Testis (tissue), 2 donors: ENCODE measurements at regions not wholly inside any gene's neighbourhood (a gene's known extent, or its start where the extent isn't known, plus 50 kb on each side); places are given as distances from the start of the nearest gene placed in this dataset.

Source experiments
- POLR2A ChIP-seq: fragments of 450-650 bp; IDR thresholded peaks from one replicate; pipeline ENCODE4 v1.6.1; 2017; ENCODE audit warnings: antibody characterized with exemption, mild to moderate bottlenecking, moderate library complexity
- TF ChIP-seq, protein P1 (sequence below), 3 experiments: fragments of 450-650 bp in 2 of 3; fragments of 200-600 bp in 1 of 3; sonication (generic) in 1 of 3; IDR thresholded peaks; one replicate each; pipeline ENCODE4 v1.5.1; 2016 to 2019; ENCODE audit warnings: antibody characterized with exemption in 3 of 3, mild to moderate bottlenecking in 2 of 3, moderate library complexity in 1 of 3

DNA sequence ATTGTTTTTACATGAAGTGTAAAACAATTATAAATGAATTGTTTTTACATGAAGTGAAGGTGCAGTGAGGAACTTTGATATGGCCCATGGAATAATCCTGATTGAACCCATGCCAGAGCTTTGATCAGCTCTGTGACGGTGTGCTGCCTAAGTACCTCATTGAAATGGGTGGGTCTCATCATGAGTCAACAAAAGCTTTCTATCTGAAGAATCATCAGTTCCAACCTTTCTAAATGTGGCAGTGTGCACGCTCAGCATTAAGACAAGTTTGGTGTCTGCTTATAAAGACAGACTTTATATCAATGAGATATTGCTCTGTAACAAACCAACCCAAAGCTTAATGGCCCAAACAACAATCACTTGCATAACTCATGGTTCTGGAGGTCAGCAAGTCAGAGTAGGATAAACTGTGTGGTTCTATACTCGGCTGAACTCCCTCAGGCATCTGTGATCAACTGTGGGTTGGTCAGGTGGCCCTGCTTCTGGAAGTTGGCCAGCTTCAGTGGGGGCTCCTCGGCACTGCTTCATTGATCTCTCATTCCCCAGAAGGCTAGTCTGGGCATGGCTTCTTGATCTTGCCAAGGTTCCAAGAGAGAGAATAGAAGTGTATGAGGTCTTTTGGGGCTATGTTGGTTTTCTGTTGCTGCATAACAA lies 258.0 kb downstream of the LTN1 start:
- TF ChIP-seq, protein P1, sequence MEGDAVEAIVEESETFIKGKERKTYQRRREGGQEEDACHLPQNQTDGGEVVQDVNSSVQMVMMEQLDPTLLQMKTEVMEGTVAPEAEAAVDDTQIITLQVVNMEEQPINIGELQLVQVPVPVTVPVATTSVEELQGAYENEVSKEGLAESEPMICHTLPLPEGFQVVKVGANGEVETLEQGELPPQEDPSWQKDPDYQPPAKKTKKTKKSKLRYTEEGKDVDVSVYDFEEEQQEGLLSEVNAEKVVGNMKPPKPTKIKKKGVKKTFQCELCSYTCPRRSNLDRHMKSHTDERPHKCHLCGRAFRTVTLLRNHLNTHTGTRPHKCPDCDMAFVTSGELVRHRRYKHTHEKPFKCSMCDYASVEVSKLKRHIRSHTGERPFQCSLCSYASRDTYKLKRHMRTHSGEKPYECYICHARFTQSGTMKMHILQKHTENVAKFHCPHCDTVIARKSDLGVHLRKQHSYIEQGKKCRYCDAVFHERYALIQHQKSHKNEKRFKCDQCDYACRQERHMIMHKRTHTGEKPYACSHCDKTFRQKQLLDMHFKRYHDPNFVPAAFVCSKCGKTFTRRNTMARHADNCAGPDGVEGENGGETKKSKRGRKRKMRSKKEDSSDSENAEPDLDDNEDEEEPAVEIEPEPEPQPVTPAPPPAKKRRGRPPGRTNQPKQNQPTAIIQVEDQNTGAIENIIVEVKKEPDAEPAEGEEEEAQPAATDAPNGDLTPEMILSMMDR (IDR thresholded peaks at IDR 0.05): no peak
- no peak for TF ChIP-seq POLR2A
